ENCODE measurements at regions not wholly inside any gene's neighbourhood (a gene's known extent, or its start where the extent isn't known, plus 50 kb on each side); places are given as distances from the start of the nearest gene placed in this dataset.

DNA sequence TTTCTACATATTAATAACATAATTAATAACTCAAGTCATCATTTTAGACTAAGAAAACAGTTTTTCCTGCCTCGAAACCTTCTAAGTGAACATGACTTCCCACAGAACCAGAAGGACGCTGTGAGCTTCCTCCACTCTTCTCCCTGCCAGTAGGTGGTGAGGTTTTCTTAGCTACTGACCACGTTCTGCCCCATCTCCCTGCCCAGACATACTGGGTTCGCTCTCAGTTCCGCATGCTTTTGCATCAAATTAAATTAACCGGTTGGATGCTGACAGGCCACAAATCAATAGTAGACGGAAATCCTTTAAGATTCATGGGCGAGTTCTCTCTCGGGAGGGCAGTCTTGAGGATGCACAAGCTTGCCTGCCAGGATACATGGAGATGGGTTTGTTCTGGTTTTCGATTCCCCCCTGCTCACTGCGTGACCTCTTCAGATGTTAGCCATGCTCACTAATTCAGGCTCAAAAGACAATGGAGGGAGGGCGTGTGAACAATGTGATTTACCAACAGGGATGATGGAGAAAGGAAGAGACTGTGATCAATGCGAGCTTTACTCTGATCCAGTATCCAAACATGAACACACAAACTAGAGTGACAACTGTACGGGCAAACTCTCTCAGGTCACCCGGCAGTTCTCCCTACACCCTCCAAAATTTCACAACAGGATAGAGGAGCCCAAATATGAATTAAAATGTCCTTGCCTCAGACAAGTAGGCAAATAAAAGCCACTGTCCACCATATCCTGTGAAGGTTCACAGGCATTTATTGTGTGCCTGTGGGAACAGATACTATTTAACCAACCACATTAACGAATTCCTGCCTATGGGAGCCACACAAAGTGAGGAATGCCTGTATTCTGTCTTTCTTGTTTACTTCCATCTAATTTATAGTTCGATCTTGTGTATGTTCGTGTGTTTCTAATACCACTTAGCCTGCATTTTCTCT lies 375.7 kb downstream of the EIPR1 start:
- TF ChIP-seq DMBX1 (CRISPR knock-in tag; IDR thresholded peaks at IDR 0.05; ENCODE audit: borderline replicate concordance) (no peak), ZFP1 (CRISPR knock-in tag; IDR thresholded peaks at IDR 0.05) (no peak), RAD21 (CRISPR knock-in tag; conservative IDR thresholded peaks at IDR 0.05 in 1 of 2, IDR thresholded peaks at IDR 0.05 in 1 of 2) (peak in 1 of 2 experiments; percentile 47; a peak in 2 of 4 replicates), DPF2 (IDR thresholded peaks at IDR 0.05) (no peak)
- TF ChIP-seq, protein P1, sequence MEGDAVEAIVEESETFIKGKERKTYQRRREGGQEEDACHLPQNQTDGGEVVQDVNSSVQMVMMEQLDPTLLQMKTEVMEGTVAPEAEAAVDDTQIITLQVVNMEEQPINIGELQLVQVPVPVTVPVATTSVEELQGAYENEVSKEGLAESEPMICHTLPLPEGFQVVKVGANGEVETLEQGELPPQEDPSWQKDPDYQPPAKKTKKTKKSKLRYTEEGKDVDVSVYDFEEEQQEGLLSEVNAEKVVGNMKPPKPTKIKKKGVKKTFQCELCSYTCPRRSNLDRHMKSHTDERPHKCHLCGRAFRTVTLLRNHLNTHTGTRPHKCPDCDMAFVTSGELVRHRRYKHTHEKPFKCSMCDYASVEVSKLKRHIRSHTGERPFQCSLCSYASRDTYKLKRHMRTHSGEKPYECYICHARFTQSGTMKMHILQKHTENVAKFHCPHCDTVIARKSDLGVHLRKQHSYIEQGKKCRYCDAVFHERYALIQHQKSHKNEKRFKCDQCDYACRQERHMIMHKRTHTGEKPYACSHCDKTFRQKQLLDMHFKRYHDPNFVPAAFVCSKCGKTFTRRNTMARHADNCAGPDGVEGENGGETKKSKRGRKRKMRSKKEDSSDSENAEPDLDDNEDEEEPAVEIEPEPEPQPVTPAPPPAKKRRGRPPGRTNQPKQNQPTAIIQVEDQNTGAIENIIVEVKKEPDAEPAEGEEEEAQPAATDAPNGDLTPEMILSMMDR (IDR thresholded peaks at IDR 0.05 in 2 of 3, conservative IDR thresholded peaks at IDR 0.05 in 1 of 3; ENCODE audit: insufficient read depth in 2 of 3, low read depth in 1 of 3, low read length in 3 of 3): peak in 2 of 3 experiments; percentile 28 to 42; a peak in 3 of 6 replicates
- Histone ChIP-seq H3K27ac (ENCODE audit: extremely low read depth, low read depth, low read length) (no peak overlapping the region), H3K79me2 (ENCODE audit: control insufficient read depth, insufficient read depth, low read length) (no peaks in the 10 kb centered on the region), H4K20me1 (replicated peaks; ENCODE audit: control insufficient read depth, insufficient read depth, low read length) (no peaks in the 10 kb centered on the region), H3K36me3 (ENCODE audit: control insufficient read depth, insufficient read depth, low read length) (no peaks in the 10 kb centered on the region), H3K4me1 (replicated peaks in 1 of 2; ENCODE audit: control insufficient read depth in 2 of 2, insufficient read depth in 2 of 2, low read length in 2 of 2) (no peaks in the 10 kb centered on the region), H3K4me3 (no peak overlapping the region), H3K4me2 (ENCODE audit: insufficient read depth, low read length) (no peak overlapping the region), H3K9me3 (replicated peaks; ENCODE audit: control insufficient read depth, insufficient read depth, low read depth, low read length) (no peaks in the 10 kb centered on the region), H3K9me1 (ENCODE audit: control insufficient read depth, insufficient read depth, low read length) (no peaks in the 10 kb centered on the region), H3K27me3 (ENCODE audit: control insufficient read depth in 2 of 2, insufficient read depth in 2 of 2, low read length in 2 of 2) (peaks cover 11 to 19% of the 10 kb centered on the region in 2 experiments; a peak in 4 of 5 replicates), H3K9ac (ENCODE audit: insufficient read depth in 1 of 2, low read depth in 2 of 2, low read length in 2 of 2) (no peak overlapping the region), H2AFZ (ENCODE audit: low read depth, low read length) (no peak overlapping the region)
- ChIA-PET POLR2A (no interaction called here), CTCF (ENCODE audit: low intra/inter-chr PET ratio) (no interaction called here)
- no TSS peak for BruUV-seq (replicated peaks)
- in situ Hi-C loops (cut with MboI) (no loop called here), intact Hi-C loops (cut with micrococcal nuclease) (no loop called here)
- 5% methylated on average over 18 of the region's 18 CpGs for WGBS (ENCODE audit: insufficient coverage, low coverage, missing lambda C conversion rate)
- peak; percentile 19 for FAIRE-seq
- peak in 1 of 4 experiments; percentile 18 for DNase-seq (ENCODE audit: extremely low read depth in 1 of 4, low spot score in 3 of 4)
- peak; percentile 76 for ATAC-seq

Data from K562 (cell line).